Upper lobe of right lung (tissue), 1 donor: ENCODE measurements at regions not wholly inside any gene's neighbourhood (a gene's known extent, or its start where the extent isn't known, plus 50 kb on each side); places are given as distances from the start of the nearest gene placed in this dataset.

Source experiments
- ATAC-seq: fragments of 200-7000 bp; cut with Tn5 transposase; one replicate; pipeline ENCODE4 v1.9.1; 2020; ENCODE audit warnings: mild to moderate bottlenecking, moderate library complexity
- DNase-seq: peaks from one replicate; pipeline ENCODE4 v3.0.0-alpha.2; 2020
- H3K27ac ChIP-seq: fragments of 200-600 bp; one replicate; pipeline ENCODE4 v1.8.0; 2022
- H3K27me3 ChIP-seq: fragments of 200-600 bp; one replicate; pipeline ENCODE4 v1.8.0; 2022; ENCODE audit warnings: mild to moderate bottlenecking
- H3K36me3 ChIP-seq: fragments of 200-600 bp; one replicate; pipeline ENCODE4 v1.8.0; 2022
- H3K4me1 ChIP-seq: fragments of 200-600 bp; one replicate; pipeline ENCODE4 v1.8.0; 2022
- H3K4me3 ChIP-seq: fragments of 200-600 bp; one replicate; pipeline ENCODE4 v1.8.0; 2022; ENCODE audit warnings: mild to moderate bottlenecking
- H3K9me3 ChIP-seq: fragments of 200-600 bp; one replicate; pipeline ENCODE4 v1.8.0; 2022
- intact Hi-C: fragments of 100-400 bp; cut with DNase I; formaldehyde crosslinking; loops from one replicate; pipeline ENCODE4 v1.11.0; 2022
- TF ChIP-seq, protein P1 (sequence below): fragments of 200-600 bp; IDR thresholded peaks from one replicate; pipeline ENCODE4 v1.8.0; 2022; ENCODE audit warnings: antibody characterized with exemption
- donor health status: DM: no; HTN: yes; CAD: no; lungs with severe emphysema.

DNA sequence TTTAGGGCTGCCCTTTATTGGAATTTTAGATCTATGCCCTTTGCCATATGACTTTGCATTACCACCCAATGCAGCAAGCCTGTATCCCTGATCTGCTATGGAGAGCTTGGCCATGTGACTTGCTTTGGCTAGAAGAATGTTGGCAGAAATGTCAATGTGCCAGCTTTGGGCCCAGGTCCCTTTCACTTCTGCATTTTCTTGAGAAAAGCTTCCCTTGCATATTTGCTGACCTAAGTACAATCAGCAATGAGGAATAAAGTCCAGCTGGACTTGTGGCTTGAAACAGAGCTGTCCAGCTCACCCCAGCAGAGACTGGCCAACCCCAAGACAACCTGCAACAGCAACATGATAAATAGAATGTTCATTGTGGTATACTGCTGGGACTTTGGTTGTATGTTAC, 135.9 kb downstream of the PAH start:
- H3K36me3 ChIP-seq, result no peaks in the 10 kb centered on the region
- TF ChIP-seq, protein P1, sequence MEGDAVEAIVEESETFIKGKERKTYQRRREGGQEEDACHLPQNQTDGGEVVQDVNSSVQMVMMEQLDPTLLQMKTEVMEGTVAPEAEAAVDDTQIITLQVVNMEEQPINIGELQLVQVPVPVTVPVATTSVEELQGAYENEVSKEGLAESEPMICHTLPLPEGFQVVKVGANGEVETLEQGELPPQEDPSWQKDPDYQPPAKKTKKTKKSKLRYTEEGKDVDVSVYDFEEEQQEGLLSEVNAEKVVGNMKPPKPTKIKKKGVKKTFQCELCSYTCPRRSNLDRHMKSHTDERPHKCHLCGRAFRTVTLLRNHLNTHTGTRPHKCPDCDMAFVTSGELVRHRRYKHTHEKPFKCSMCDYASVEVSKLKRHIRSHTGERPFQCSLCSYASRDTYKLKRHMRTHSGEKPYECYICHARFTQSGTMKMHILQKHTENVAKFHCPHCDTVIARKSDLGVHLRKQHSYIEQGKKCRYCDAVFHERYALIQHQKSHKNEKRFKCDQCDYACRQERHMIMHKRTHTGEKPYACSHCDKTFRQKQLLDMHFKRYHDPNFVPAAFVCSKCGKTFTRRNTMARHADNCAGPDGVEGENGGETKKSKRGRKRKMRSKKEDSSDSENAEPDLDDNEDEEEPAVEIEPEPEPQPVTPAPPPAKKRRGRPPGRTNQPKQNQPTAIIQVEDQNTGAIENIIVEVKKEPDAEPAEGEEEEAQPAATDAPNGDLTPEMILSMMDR, result no peak
- peak; percentile 19 for ATAC-seq
- H3K4me1 ChIP-seq, result no peaks in the 10 kb centered on the region
- intact Hi-C loops, result no loop called here
- no peaks in the 10 kb centered on the region for H3K27me3 ChIP-seq
- H3K27ac ChIP-seq, result no peak overlapping the region
- H3K4me3 ChIP-seq, result no peak overlapping the region
- no peak for DNase-seq
- H3K9me3 ChIP-seq, result no peaks in the 10 kb centered on the region

DNA sequence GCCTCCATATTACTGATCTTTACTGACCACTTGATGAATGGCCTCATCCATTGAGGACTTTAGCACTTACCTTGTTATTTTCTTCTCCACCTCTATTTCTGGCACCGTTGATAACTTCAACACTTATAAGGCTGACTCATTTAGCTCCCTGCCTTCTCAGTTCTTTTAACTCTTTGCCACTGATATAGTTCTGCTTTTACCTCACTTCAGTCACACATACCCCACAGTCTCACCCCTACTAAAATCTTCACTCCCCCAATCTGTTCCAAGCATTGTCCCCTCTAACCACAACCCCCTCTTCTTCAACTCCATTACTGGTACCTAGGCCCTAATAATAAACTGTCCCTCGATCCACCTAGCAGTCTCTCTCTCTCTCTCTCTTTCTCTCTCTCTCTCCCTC, 141.0 kb downstream of the PAH start:
- Histone ChIP-seq H3K27me3 (no peaks in the 10 kb centered on the region), H3K27ac (no peak overlapping the region), H3K36me3 (no peaks in the 10 kb centered on the region), H3K4me3 (no peak overlapping the region), H3K4me1 (no peaks in the 10 kb centered on the region), H3K9me3 (no peaks in the 10 kb centered on the region)
- intact Hi-C loops, result no loop called here
- TF ChIP-seq, protein P1, result no peak
- ATAC-seq, result no peak
- DNase-seq, result no peak

DNA sequence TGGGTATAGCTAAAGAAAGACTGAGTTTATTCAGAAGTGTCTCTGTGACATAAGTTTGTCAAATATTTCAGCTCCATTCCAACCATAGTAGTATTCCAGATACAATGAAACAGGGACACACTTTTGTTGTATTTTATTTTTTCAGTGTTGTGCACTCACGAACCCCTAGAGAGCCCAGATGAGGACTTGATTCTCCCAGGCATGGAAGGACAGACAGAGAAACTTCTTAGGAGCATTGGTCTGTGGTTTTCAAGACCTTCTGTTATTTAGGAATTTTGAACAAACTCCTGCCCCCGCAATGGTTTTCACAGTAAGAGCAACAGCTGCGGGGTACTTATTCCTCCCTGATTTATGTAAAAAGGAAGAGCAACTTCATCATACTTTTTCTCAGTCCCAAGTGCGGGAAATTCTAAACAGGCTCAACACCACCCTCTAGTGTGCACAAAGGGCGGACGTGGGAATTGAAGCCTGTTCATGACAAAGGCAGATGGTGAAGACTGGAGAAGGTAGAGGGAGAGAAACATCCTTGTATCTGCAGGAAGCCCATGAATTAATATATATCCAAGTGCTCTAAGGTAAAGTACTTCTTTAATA, 147.6 kb downstream of the PAH start:
- DNase-seq (no peak), ATAC-seq (peak; percentile 86)
- Histone ChIP-seq H3K36me3 (no peaks in the 10 kb centered on the region), H3K27ac (no peak overlapping the region), H3K4me3 (no peak overlapping the region), H3K4me1 (no peaks in the 10 kb centered on the region), H3K9me3 (no peaks in the 10 kb centered on the region), H3K27me3 (no peaks in the 10 kb centered on the region)
- intact Hi-C loops, result no loop called here
- TF ChIP-seq, protein P1, result peak; percentile 64

DNA sequence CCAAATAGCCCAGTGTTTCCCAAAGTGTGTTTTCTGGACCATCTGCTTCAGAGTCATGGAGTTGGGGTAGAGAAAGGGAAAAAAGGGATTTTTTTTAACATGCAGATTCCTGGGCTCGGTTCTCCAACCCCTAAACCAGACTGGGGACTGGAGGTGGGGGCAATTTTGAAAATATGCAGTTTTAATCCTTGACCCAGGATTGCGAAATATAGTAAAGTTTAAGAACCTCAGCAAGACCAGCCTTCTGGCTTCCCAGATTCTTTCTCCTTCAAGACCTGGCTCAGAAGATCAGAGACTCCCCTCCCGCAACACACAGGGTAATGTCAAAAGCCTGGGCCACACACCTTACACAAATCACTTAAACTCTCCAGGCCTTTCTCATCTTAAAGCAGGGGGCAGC, 150.1 kb downstream of the PAH start:
- Histone ChIP-seq H3K27ac (no peak overlapping the region), H3K9me3 (no peaks in the 10 kb centered on the region), H3K36me3 (no peaks in the 10 kb centered on the region), H3K4me3 (no peak overlapping the region), H3K27me3 (no peaks in the 10 kb centered on the region), H3K4me1 (no peaks in the 10 kb centered on the region)
- DNase-seq, result no peak
- TF ChIP-seq, protein P1, result no peak
- ATAC-seq, result no peak
- intact Hi-C loops, result no loop called here

DNA sequence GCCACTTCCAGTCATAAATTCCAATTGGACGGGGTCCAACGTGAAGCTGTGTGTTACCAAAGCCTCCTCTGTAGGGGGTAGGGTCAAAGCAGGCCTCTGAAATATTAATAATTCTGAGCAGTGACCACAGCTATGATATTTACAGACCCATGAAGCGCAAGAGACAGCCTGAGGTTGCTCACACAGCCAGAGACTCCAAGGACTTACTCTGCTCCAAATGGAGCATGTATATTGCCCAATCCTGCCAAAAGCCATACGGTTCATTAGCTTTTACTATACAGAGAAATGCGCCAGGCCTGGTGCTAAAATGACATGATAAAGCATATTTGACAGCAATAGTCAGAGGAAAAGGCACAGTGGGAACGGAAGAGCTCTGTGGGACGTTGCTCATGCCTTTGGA, 151.3 kb downstream of the PAH start:
- intact Hi-C loops, result no loop called here
- Histone ChIP-seq H3K4me3 (no peak overlapping the region), H3K27me3 (no peaks in the 10 kb centered on the region), H3K9me3 (no peaks in the 10 kb centered on the region), H3K27ac (no peak overlapping the region), H3K36me3 (no peaks in the 10 kb centered on the region), H3K4me1 (no peaks in the 10 kb centered on the region)
- TF ChIP-seq, protein P1, result no peak
- DNase-seq (no peak), ATAC-seq (no peak)

DNA sequence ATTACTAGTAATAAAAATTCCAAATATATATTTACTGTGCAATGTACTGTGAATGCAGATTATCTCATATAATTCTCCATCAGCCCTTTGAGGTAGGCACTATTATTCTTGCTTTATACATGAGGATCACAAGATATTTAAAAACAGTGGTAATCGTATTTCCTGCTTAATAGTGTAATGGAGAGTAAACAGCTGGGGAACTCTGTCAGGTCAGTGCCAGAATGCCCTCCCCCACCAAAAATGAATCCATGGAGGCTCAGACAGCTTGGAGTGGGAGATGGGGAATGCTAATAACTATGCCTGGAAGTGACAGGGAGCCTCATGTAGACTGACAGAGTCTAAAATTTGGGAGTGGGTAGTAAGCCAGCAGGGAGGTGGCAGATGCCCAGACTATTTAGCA, 153.6 kb downstream of the PAH start:
- ATAC-seq, result no peak
- no peak for DNase-seq
- intact Hi-C loops, result no loop called here

More for the DNA sequence above, 153.6 kb downstream of the PAH start:
- TF ChIP-seq, protein P1, result no peak
- H3K27me3 ChIP-seq, result no peaks in the 10 kb centered on the region
- H3K27ac ChIP-seq, result no peak overlapping the region
- H3K4me1 ChIP-seq, result no peaks in the 10 kb centered on the region
- no peak overlapping the region for H3K4me3 ChIP-seq
- H3K9me3 ChIP-seq, result no peaks in the 10 kb centered on the region
- H3K36me3 ChIP-seq, result no peaks in the 10 kb centered on the region
